Loucy (cell line): ENCODE measurements at regions not wholly inside any gene's neighbourhood (a gene's known extent, or its start where the extent isn't known, plus 50 kb on each side); places are given as distances from the start of the nearest gene placed in this dataset.

ENCODE experiments used
- H2AFZ ChIP-seq: fragments of 200-600 bp; sonication (generic); 2 replicates; pipeline ENCODE4 v1.6.0; 2016; ENCODE audit warnings: antibody characterized with exemption, mild to moderate bottlenecking, low read length, moderate library complexity
- H3F3A ChIP-seq: fragments of 200-600 bp; 2 replicates; pipeline ENCODE4 v1.6.0; 2016; ENCODE audit warnings: antibody characterized with exemption, low read depth, mild to moderate bottlenecking
- H3K27me3 ChIP-seq: fragments of 200-600 bp; sonication (generic); 2 replicates; pipeline ENCODE4 v1.6.1; 2014; ENCODE audit warnings: low read length, mild to moderate bottlenecking; ENCODE audit not compliant: insufficient read depth, poor library complexity, severe bottlenecking
- H3K36me3 ChIP-seq: fragments of 200-600 bp; sonication (generic); 2 replicates; pipeline ENCODE4 v1.6.1; 2016; ENCODE audit warnings: low read length; ENCODE audit not compliant: insufficient read depth
- H3K4me1 ChIP-seq: fragments of 200-600 bp; sonication (generic); 2 replicates; pipeline ENCODE4 v1.5.1; 2014; ENCODE audit warnings: low read length, mild to moderate bottlenecking; ENCODE audit not compliant: insufficient read depth, poor library complexity, severe bottlenecking
- H3K4me2 ChIP-seq: fragments of 200-600 bp; sonication (generic); 2 replicates; pipeline ENCODE4 v1.6.0; 2014; ENCODE audit warnings: antibody characterized with exemption, low read length, low read depth, mild to moderate bottlenecking; ENCODE audit not compliant: poor library complexity, severe bottlenecking
- H3K4me3 ChIP-seq: fragments of 200-600 bp; sonication (generic); 2 replicates; pipeline ENCODE4 v1.5.1; 2014; ENCODE audit warnings: low read length, mild to moderate bottlenecking, mixed read lengths; ENCODE audit not compliant: poor library complexity, severe bottlenecking
- H3K79me2 ChIP-seq: fragments of 200-600 bp; sonication (generic); 2 replicates; pipeline ENCODE4 v1.6.1; 2014; ENCODE audit warnings: low read length; ENCODE audit not compliant: insufficient read depth
- H3K9ac ChIP-seq: fragments of 200-600 bp; sonication (generic); 2 replicates; pipeline ENCODE4 v1.6.0; 2014; ENCODE audit warnings: mild to moderate bottlenecking, low read depth, low read length, moderate library complexity; ENCODE audit not compliant: poor library complexity, severe bottlenecking
- H3K9me2 ChIP-seq: fragments of 200-600 bp; sonication (generic); replicated peaks from 2 replicates; pipeline ENCODE4 v1.6.1; 2016; ENCODE audit warnings: low read depth, low read length, mixed read lengths
- H3K9me3 ChIP-seq: fragments of 200-600 bp; sonication (generic); 2 replicates; pipeline ENCODE4 v1.6.1; 2014; ENCODE audit warnings: mild to moderate bottlenecking, antibody characterized with exemption, low read length, low read depth; ENCODE audit not compliant: insufficient read depth
- H4K20me1 ChIP-seq: fragments of 200-600 bp; sonication (generic); 2 replicates; pipeline ENCODE4 v1.6.0; 2014; ENCODE audit warnings: antibody characterized with exemption, low read length, mild to moderate bottlenecking; ENCODE audit not compliant: insufficient read depth, poor library complexity, severe bottlenecking
- CTCF ChIP-seq: fragments of 200-600 bp; sonication (generic); conservative IDR thresholded peaks from 2 replicates; pipeline ENCODE4 v1.5.1; 2014; ENCODE audit warnings: mild to moderate bottlenecking, antibody characterized with exemption, low read length
- EZH2phosphoT487 ChIP-seq: fragments of 200-600 bp; IDR thresholded peaks from 2 replicates; pipeline ENCODE4 v1.6.1; 2018; ENCODE audit warnings: antibody characterized with exemption, mild to moderate bottlenecking, moderate library complexity, borderline replicate concordance

GRCh38 chr1:88150330-88150729 is 533.7 kb upstream of the PKN2 start:
- Histone ChIP-seq H3K79me2 (no peaks in the 10 kb centered on the region), H3K4me3 (no peak overlapping the region), H3K27me3 (no peaks in the 10 kb centered on the region), H3K9me2 (no peaks in the 10 kb centered on the region), H3K36me3 (no peaks in the 10 kb centered on the region), H2AFZ (no peak overlapping the region), H4K20me1 (no peaks in the 10 kb centered on the region), H3K9ac (no peak overlapping the region), H3F3A (no peaks in the 10 kb centered on the region), H3K9me3 (no peaks in the 10 kb centered on the region), H3K4me1 (no peaks in the 10 kb centered on the region), H3K4me2 (no peak overlapping the region)
- TF ChIP-seq EZH2phosphoT487 (no peak), CTCF (no peak)

GRCh38 chr1:88163187-88163586 is 520.9 kb upstream of the PKN2 start:
- Histone ChIP-seq H3K9me3 (no peaks in the 10 kb centered on the region), H3K27me3 (no peaks in the 10 kb centered on the region), H3K79me2 (no peaks in the 10 kb centered on the region), H2AFZ (no peak overlapping the region), H3K9me2 (no peaks in the 10 kb centered on the region), H3K4me3 (no peak overlapping the region), H3K4me1 (no peaks in the 10 kb centered on the region), H3K4me2 (no peak overlapping the region), H3F3A (no peaks in the 10 kb centered on the region), H3K36me3 (no peaks in the 10 kb centered on the region), H4K20me1 (no peaks in the 10 kb centered on the region), H3K9ac (no peak overlapping the region)
- TF ChIP-seq EZH2phosphoT487 (no peak), CTCF (no peak)

GRCh38 chr1:88168126-88168525 is 515.9 kb upstream of the PKN2 start:
- Histone ChIP-seq H3K9me3 (no peaks in the 10 kb centered on the region), H3K9me2 (no peaks in the 10 kb centered on the region), H3K4me2 (no peak overlapping the region), H3K4me1 (no peaks in the 10 kb centered on the region), H3K79me2 (no peaks in the 10 kb centered on the region), H3K36me3 (no peaks in the 10 kb centered on the region), H3K4me3 (no peak overlapping the region), H2AFZ (no peak overlapping the region), H3F3A (no peaks in the 10 kb centered on the region), H3K27me3 (peaks cover 6% of the 10 kb centered on the region), H3K9ac (no peak overlapping the region), H4K20me1 (no peaks in the 10 kb centered on the region)
- TF ChIP-seq CTCF (no peak), EZH2phosphoT487 (no peak)
